Calu3 (cell line): ENCODE measurements at regions not wholly inside any gene's neighbourhood (a gene's known extent, or its start where the extent isn't known, plus 50 kb on each side); places are given as distances from the start of the nearest gene placed in this dataset.

Experiments used
- BruUV-seq: library from RNA; stranded (reverse); fragments of 400-500 nt; replicated peaks from 2 replicates; lab custom pipeline; 2021; lab: Mats Ljungman, UMichigan
- CTCF ChIA-PET: fragments of 300-600 bp; sonication (Branson Sonifier 250); formaldehyde crosslinking; loops from one replicate; lab custom pipeline; 2022; ENCODE audit warnings: antibody characterized with exemption; lab: Charles Lee
- DNase-seq: peaks from one replicate; pipeline ENCODE4 v3.0.0; 2022
- H3K27ac Mint-ChIP-seq: one replicate; pipeline ENCODE4 v1.8.0; 2022; ENCODE audit warnings: mixed read lengths; ENCODE audit not compliant: unreplicated experiment
- H3K27me3 Mint-ChIP-seq: one replicate; pipeline ENCODE4 v1.8.0; 2022; ENCODE audit warnings: mixed read lengths; ENCODE audit not compliant: unreplicated experiment
- H3K36me3 Mint-ChIP-seq: one replicate; pipeline ENCODE4 v1.8.0; 2022; ENCODE audit warnings: mild to moderate bottlenecking, moderate library complexity, mixed read lengths; ENCODE audit not compliant: insufficient read depth, unreplicated experiment
- H3K4me1 Mint-ChIP-seq: one replicate; pipeline ENCODE4 v1.8.0; 2022; ENCODE audit warnings: mild to moderate bottlenecking, low read depth, mixed read lengths; ENCODE audit not compliant: unreplicated experiment
- H3K4me3 Mint-ChIP-seq: one replicate; pipeline ENCODE4 v1.8.0; 2022; ENCODE audit warnings: mild to moderate bottlenecking, low read depth, moderate library complexity, mixed read lengths; ENCODE audit not compliant: unreplicated experiment
- H3K9me3 Mint-ChIP-seq: one replicate; pipeline ENCODE4 v1.8.0; 2022; ENCODE audit warnings: low read depth, mixed read lengths; ENCODE audit not compliant: unreplicated experiment
- intact Hi-C: fragments of 100-400 bp; cut with micrococcal nuclease; formaldehyde crosslinking; loops from one replicate; pipeline ENCODE4 v1.10.0; 2022; ENCODE audit not compliant: unreplicated experiment
- TF ChIP-seq, protein P1 (sequence below): fragments of 200-600 bp; IDR thresholded peaks from one replicate; pipeline ENCODE4 v1.8.0; 2022; ENCODE audit warnings: antibody characterized with exemption; ENCODE audit not compliant: unreplicated experiment

DNA sequence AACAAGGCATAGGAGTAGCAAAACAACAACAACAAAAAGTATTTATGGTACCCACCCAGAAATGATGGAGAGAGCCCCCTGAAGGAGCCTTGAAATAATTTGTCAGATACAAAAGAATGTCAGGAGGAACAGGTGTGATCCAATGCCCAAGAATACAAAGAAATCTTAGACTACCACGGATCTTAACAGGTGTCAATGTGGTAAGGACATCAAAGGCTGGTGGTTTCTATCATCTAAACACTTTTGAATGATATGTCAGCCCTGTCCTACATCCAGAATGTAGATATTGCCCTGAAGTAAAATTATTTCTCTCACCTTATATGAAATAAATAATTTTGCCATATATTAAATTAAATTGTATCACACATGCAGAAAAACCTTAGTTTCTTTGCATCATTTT is 386.4 kb upstream of the ANO5 start:
- no peaks in the 10 kb centered on the region for H3K9me3 Mint-ChIP-seq
- H3K27ac Mint-ChIP-seq, result no peak overlapping the region
- intact Hi-C loops, result no loop called here
- no peaks in the 10 kb centered on the region for H3K27me3 Mint-ChIP-seq
- H3K36me3 Mint-ChIP-seq, result no peaks in the 10 kb centered on the region
- no peak overlapping the region for H3K4me3 Mint-ChIP-seq
- TF ChIP-seq, protein P1, sequence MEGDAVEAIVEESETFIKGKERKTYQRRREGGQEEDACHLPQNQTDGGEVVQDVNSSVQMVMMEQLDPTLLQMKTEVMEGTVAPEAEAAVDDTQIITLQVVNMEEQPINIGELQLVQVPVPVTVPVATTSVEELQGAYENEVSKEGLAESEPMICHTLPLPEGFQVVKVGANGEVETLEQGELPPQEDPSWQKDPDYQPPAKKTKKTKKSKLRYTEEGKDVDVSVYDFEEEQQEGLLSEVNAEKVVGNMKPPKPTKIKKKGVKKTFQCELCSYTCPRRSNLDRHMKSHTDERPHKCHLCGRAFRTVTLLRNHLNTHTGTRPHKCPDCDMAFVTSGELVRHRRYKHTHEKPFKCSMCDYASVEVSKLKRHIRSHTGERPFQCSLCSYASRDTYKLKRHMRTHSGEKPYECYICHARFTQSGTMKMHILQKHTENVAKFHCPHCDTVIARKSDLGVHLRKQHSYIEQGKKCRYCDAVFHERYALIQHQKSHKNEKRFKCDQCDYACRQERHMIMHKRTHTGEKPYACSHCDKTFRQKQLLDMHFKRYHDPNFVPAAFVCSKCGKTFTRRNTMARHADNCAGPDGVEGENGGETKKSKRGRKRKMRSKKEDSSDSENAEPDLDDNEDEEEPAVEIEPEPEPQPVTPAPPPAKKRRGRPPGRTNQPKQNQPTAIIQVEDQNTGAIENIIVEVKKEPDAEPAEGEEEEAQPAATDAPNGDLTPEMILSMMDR, result no peak
- no peak for DNase-seq
- no TSS peak for BruUV-seq
- H3K4me1 Mint-ChIP-seq, result no peaks in the 10 kb centered on the region
- CTCF ChIA-PET, result no interaction called here

DNA sequence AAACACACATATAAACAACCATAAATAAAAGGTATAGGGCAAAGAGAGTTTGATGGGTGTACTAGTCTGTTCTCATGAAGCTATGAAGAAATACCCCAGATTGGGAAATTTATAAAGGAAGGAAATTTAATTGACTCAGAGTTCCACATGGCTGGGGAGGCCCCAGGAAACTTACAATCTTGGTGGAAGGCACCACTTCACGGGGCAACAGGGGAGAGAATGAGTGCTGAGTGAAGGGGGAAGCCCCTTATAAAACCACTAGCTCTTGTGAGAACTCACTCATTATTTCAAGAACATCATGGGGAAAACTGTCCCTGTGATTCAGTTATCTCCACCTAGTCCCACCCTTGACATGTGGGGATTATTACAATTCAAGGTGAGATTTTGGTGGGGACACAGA is 385.9 kb upstream of the ANO5 start:
- no peak for DNase-seq
- intact Hi-C loops, result no loop called here
- H3K27ac Mint-ChIP-seq, result no peak overlapping the region
- H3K4me1 Mint-ChIP-seq, result no peaks in the 10 kb centered on the region
- TF ChIP-seq, protein P1, result no peak
- BruUV-seq, result no TSS peak
- no peaks in the 10 kb centered on the region for H3K36me3 Mint-ChIP-seq
- H3K27me3 Mint-ChIP-seq, result no peaks in the 10 kb centered on the region
- CTCF ChIA-PET, result no interaction called here
- H3K9me3 Mint-ChIP-seq, result no peaks in the 10 kb centered on the region
- no peak overlapping the region for H3K4me3 Mint-ChIP-seq

DNA sequence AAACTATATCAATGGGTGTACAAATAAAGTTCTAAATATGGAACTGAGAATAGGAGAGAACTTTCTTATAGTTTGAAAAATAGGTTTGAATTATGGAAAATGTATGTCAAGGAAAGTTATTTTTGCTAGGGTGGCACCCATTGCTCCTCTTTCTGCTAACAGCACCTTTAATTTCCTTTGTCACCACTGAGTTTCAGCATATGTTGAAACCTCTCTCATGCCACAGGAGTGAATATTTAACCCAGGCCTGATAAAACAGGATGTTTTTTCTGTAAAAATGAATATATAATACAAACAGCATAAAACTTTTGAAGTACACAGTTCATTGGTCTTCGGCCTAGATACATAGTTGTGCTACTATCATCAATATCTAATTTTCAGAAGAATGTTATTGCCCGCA is 385.5 kb upstream of the ANO5 start:
- CTCF ChIA-PET, result no interaction called here
- H3K4me3 Mint-ChIP-seq, result no peak overlapping the region
- TF ChIP-seq, protein P1, result no peak

DNA sequence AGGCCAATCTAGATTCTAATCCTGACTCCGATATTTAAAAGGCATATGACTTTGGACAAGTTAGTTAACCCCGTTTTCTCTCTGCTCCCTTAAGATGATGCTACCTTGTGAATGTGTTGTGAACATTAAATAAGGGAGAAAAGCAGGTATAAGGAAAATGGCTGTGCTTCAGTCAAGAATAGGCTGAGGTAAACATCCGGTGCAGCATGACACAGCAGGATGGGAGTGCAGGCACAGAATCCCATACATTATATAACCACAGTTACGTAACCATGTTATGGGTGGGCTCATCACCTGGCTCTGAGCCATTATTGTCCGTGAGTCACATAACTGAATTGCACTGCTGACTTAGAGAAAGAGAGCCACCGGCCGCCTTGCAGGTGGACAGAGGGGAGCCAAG is 382.2 kb upstream of the ANO5 start:
- CTCF ChIA-PET, result no interaction called here
- no peak for DNase-seq

More for the DNA sequence above, 385.5 kb upstream of the ANO5 start:
- Mint-ChIP-seq H3K27ac (no peak overlapping the region), H3K27me3 (no peaks in the 10 kb centered on the region), H3K9me3 (no peaks in the 10 kb centered on the region), H3K36me3 (no peaks in the 10 kb centered on the region), H3K4me1 (no peaks in the 10 kb centered on the region)
- intact Hi-C loops, result no loop called here
- no TSS peak for BruUV-seq
- no peak for DNase-seq

More for the DNA sequence above, 382.2 kb upstream of the ANO5 start:
- TF ChIP-seq, protein P1, result no peak
- H3K4me1 Mint-ChIP-seq, result peaks cover 13% of the 10 kb centered on the region
- no peak overlapping the region for H3K27ac Mint-ChIP-seq
- BruUV-seq, result no TSS peak
- H3K27me3 Mint-ChIP-seq, result no peaks in the 10 kb centered on the region
- H3K36me3 Mint-ChIP-seq, result no peaks in the 10 kb centered on the region
- intact Hi-C loops, result no loop called here
- no peak overlapping the region for H3K4me3 Mint-ChIP-seq
- no peaks in the 10 kb centered on the region for H3K9me3 Mint-ChIP-seq
